Retinal pigment epithelial cell (primary cell): ENCODE measurements at regions not wholly inside any gene's neighbourhood (a gene's known extent, or its start where the extent isn't known, plus 50 kb on each side); places are given as distances from the start of the nearest gene placed in this dataset.
"Not testable (repeated sequence)": the region's sequence is repeated elsewhere in the genome, so short reads cannot be mapped to it uniquely, and the experiment has no call there.

Experiments
- DNase-seq: peaks from one replicate; pipeline ENCODE4 v3.0.0-alpha.2; 2010; ENCODE audit warnings: low read depth
- H3K4me3 ChIP-seq: 2 replicates; pipeline ENCODE4 v1.5.1; 2011; ENCODE audit warnings: mild to moderate bottlenecking, low read length, control low read depth, moderate library complexity
- TF ChIP-seq, protein P1 (sequence below): conservative IDR thresholded peaks from 2 replicates; pipeline ENCODE4 v1.5.1; 2011; ENCODE audit warnings: low read depth, low read length, control low read depth, inconsistent platforms

DNA sequence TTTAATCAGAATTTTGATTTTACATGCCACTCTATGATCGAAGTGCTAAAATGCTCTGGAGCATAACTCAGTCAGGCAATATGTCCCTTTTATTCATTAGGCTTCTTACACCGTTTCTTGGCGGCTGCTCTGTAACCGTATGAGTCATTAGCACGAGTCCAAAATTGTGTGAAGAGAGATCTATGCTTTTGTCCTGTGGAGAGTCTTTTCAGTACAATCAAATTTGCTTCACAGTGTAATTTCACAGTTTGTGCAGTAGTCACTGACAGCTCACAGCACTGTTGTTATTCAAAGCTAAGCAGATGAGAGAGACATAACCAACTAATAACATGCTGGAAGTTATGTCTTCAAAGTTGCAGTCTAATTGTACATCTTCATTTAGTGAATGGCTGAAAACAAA lies 167.8 kb downstream of the PCDH10 start:
- no peak for DNase-seq

GRCh38 chr4:133314991-133315390 lies 165.9 kb downstream of the PCDH10 start:
- no peak for DNase-seq
- TF ChIP-seq, protein P1, sequence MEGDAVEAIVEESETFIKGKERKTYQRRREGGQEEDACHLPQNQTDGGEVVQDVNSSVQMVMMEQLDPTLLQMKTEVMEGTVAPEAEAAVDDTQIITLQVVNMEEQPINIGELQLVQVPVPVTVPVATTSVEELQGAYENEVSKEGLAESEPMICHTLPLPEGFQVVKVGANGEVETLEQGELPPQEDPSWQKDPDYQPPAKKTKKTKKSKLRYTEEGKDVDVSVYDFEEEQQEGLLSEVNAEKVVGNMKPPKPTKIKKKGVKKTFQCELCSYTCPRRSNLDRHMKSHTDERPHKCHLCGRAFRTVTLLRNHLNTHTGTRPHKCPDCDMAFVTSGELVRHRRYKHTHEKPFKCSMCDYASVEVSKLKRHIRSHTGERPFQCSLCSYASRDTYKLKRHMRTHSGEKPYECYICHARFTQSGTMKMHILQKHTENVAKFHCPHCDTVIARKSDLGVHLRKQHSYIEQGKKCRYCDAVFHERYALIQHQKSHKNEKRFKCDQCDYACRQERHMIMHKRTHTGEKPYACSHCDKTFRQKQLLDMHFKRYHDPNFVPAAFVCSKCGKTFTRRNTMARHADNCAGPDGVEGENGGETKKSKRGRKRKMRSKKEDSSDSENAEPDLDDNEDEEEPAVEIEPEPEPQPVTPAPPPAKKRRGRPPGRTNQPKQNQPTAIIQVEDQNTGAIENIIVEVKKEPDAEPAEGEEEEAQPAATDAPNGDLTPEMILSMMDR = no peak

More for the DNA sequence above, 167.8 kb downstream of the PCDH10 start:
- no peak overlapping the region for H3K4me3 ChIP-seq
- TF ChIP-seq, protein P1 = no peak

DNA sequence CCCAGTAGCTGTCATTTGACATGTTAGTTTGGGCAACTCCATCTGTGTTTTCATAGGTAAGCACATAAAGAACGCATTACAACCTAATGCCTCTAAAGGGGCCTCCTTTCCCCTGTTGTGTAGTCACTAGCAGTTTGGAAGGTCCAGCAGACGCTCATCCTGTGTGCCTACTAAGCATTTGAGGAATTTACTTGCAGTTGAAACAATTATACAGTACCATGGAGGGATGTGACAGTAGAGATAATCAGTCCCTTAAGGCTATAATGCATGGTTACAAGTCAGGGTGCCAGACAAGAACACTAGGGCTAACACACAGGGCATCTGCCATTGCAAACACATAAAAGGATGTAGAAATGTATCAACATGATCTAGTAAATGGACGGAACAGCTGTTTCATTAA lies 138.3 kb downstream of the PCDH10 start:
- no peak overlapping the region for H3K4me3 ChIP-seq

More at GRCh38 chr4:133314991-133315390, 165.9 kb downstream of the PCDH10 start:
- no peak overlapping the region for H3K4me3 ChIP-seq

DNA sequence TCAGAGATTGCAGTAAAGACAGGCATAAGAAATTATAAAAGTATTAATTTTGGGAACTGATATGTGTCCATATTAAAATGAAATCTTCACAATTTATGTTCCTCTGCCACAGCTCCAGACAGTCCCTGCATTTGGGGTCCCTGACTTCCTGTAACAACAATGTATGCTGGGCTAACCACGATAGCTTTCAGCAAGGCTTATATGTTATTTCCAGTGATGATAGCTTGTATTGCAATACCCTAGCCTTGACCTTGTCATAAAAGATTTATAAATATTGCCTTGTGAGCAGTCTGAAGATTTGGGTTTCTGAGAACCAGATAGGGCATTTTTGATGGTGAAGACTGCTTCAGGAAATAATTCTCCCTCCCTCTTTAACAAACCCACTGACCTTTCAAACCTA lies 129.5 kb downstream of the PCDH10 start:
- TF ChIP-seq, protein P1 = no peak
- no peak overlapping the region for H3K4me3 ChIP-seq
- no peak for DNase-seq

More for the DNA sequence above, 138.3 kb downstream of the PCDH10 start:
- TF ChIP-seq, protein P1 = no peak
- DNase-seq = no peak

DNA sequence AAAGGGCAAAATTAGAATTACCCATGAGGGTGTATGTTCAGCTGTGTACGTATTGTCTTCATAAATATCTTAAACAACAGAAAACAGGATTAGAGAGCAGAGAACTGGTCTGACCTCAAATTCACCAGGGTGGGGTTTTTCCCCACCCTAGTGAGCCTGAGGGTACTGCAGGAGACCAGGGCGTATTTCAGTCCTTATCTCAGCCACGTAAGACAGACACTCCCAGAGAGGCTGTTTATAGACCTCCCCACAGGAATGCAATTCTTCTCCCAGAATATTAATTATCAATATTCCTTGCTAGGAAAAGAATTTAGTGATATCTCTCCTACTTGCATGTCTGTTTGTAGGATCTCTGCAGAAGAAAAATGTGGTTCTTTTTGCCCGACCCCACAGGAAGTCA lies 128.8 kb downstream of the PCDH10 start:
- DNase-seq, H3K4me3 ChIP-seq: not testable (repeated sequence)

- TF ChIP-seq, protein P1 = no peak
- no peak overlapping the region for H3K4me3 ChIP-seq
- no peak for DNase-seq
Measured at GRCh38 chr4:133275246-133275645, 126.2 kb downstream of the PCDH10 start.

DNA sequence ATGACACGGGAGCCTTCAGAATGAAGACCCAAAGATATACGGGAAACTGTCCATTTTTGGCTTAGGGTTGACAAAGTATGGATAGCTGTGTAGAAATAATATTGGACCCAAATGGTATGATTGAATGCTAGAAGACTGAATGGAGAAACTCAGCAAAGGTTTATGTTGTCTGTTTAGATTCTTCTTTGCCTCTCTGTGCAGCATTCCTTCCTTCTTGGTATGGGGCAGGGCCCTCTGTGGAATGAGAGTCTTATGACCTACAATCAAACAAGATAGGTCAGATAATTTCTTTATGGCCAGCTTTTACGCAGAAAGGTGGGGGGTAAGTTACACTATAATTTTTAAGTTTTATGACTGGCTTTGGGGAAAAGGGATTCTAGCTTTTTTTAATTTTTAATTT lies 124.3 kb downstream of the PCDH10 start:
- TF ChIP-seq, protein P1 = no peak
- DNase-seq = no peak
- no peak overlapping the region for H3K4me3 ChIP-seq
